ENCODE measurements at regions not wholly inside any gene's neighbourhood (a gene's known extent, or its start where the extent isn't known, plus 50 kb on each side); places are given as distances from the start of the nearest gene placed in this dataset.
"Not testable (repeated sequence)": the region's sequence is repeated elsewhere in the genome, so short reads cannot be mapped to it uniquely, and the experiment has no call there.

DNA sequence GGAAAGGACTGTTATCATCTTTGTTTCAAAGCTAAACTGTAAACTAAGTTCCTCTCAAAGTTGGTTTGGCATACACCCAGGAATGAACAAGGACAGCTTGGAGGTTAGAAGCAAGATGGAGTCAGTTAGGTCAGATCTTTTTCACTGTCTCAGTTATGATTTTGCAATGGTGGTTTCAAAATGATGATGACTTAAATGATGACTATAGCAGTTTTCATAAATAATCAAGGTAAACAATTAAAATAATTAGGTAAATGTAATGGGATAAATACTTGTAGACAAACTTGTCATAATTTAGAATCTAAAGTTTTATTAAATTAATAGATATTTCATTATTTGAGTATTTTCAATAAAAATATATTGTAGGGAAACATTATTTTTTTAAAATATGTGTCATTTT lies 55.5 kb upstream of the ZNF300 start:
- TF ChIP-seq, protein P1, sequence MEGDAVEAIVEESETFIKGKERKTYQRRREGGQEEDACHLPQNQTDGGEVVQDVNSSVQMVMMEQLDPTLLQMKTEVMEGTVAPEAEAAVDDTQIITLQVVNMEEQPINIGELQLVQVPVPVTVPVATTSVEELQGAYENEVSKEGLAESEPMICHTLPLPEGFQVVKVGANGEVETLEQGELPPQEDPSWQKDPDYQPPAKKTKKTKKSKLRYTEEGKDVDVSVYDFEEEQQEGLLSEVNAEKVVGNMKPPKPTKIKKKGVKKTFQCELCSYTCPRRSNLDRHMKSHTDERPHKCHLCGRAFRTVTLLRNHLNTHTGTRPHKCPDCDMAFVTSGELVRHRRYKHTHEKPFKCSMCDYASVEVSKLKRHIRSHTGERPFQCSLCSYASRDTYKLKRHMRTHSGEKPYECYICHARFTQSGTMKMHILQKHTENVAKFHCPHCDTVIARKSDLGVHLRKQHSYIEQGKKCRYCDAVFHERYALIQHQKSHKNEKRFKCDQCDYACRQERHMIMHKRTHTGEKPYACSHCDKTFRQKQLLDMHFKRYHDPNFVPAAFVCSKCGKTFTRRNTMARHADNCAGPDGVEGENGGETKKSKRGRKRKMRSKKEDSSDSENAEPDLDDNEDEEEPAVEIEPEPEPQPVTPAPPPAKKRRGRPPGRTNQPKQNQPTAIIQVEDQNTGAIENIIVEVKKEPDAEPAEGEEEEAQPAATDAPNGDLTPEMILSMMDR (IDR thresholded peaks at IDR 0.05), result not testable (repeated sequence)
- not testable (repeated sequence) for TF ChIP-seq POLR2A, POLR2AphosphoS5 (IDR thresholded peaks at IDR 0.05)

Data from gastroesophageal sphincter (tissue), 3 donors.